Thoracic aorta (tissue), 2 donors: ENCODE measurements at regions not wholly inside any gene's neighbourhood (a gene's known extent, or its start where the extent isn't known, plus 50 kb on each side); places are given as distances from the start of the nearest gene placed in this dataset.

Source experiments
- ATAC-seq: fragments of 150-250 bp; one replicate; pipeline ENCODE4 v1.8.0; 2017; ENCODE audit warnings: low read depth; ENCODE audit not compliant: insufficient number of reproducible peaks, low FRiP score
- DNase-seq: peaks from one replicate; pipeline ENCODE4 v3.0.0-alpha.2; 2020; ENCODE audit warnings: low spot score
- H3K27ac ChIP-seq, 2 donors: fragments of 200-600 bp; sonication (generic); 1 replicate in 1 of 2; 2 replicates in 1 of 2; pipeline ENCODE4 v1.5.1; 2016; ENCODE audit warnings: mild to moderate bottlenecking in 2 of 2, moderate library complexity in 2 of 2
- H3K27me3 ChIP-seq: fragments of 200-600 bp; sonication (generic); replicated peaks from 2 replicates; pipeline ENCODE4 v1.6.0; 2016; ENCODE audit warnings: mild to moderate bottlenecking; ENCODE audit not compliant: insufficient read depth
- H3K36me3 ChIP-seq: fragments of 200-600 bp; sonication (generic); one replicate; pipeline ENCODE4 v1.5.1; 2016
- H3K4me1 ChIP-seq, 2 donors: fragments of 200-600 bp; sonication (generic); 1 replicate in 1 of 2; 2 replicates in 1 of 2; pipeline versions ENCODE4 v1.5.1 to v1.6.0; 2016; ENCODE audit warnings: low read depth in 2 of 2, mild to moderate bottlenecking in 1 of 2; ENCODE audit not compliant: control insufficient read depth in 1 of 2
- H3K4me3 ChIP-seq: fragments of 200-600 bp; sonication (generic); 2 replicates; pipeline ENCODE4 v1.5.1; 2016; ENCODE audit warnings: mild to moderate bottlenecking
- H3K9me3 ChIP-seq: fragments of 200-600 bp; sonication (generic); 2 replicates; pipeline ENCODE4 v1.5.1; 2016
- CTCF ChIP-seq: fragments of 200-600 bp; sonication (generic); IDR thresholded peaks from one replicate; pipeline ENCODE4 v1.5.1; 2019; ENCODE audit warnings: antibody characterized with exemption

- Histone ChIP-seq H3K27ac (no peak overlapping the region), H3K4me3 (no peak overlapping the region), H3K4me1 (no peaks in the 10 kb centered on the region), H3K36me3 (no peaks in the 10 kb centered on the region), H3K27me3 (no peaks in the 10 kb centered on the region), H3K9me3 (no peaks in the 10 kb centered on the region)
- ATAC-seq: no peak
- no peak for TF ChIP-seq CTCF
- no peak for DNase-seq
These were observed 893.4 kb downstream of the C6orf118 start for GRCh38 chr6:164415832-164416563.

- Histone ChIP-seq H3K27me3 (no peaks in the 10 kb centered on the region), H3K9me3 (no peaks in the 10 kb centered on the region), H3K4me3 (no peak overlapping the region), H3K4me1 (no peaks in the 10 kb centered on the region), H3K36me3 (no peaks in the 10 kb centered on the region), H3K27ac (no peak overlapping the region)
- DNase-seq (no peak), ATAC-seq (no peak)
- TF ChIP-seq CTCF: no peak
These were observed 894.7 kb downstream of the C6orf118 start for GRCh38 chr6:164414695-164415094.

GRCh38 chr6:164412566-164412965, 896.8 kb downstream of the C6orf118 start:
- Histone ChIP-seq H3K9me3 (no peaks in the 10 kb centered on the region), H3K4me3 (no peak overlapping the region), H3K27me3 (no peaks in the 10 kb centered on the region), H3K36me3 (no peaks in the 10 kb centered on the region), H3K4me1 (no peaks in the 10 kb centered on the region), H3K27ac (no peak overlapping the region)
- no peak for DNase-seq
- TF ChIP-seq CTCF: no peak
- ATAC-seq: no peak

GRCh38 chr6:164410017-164410416, 899.4 kb downstream of the C6orf118 start:
- Histone ChIP-seq H3K4me3 (no peak overlapping the region), H3K27me3 (no peaks in the 10 kb centered on the region), H3K36me3 (no peaks in the 10 kb centered on the region), H3K27ac (no peak overlapping the region), H3K9me3 (no peaks in the 10 kb centered on the region), H3K4me1 (no peaks in the 10 kb centered on the region)
- ATAC-seq (no peak), DNase-seq (no peak)
- TF ChIP-seq CTCF: no peak

GRCh38 chr6:164409309-164410009, 899.9 kb downstream of the C6orf118 start:
- ATAC-seq: peak; percentile 13
- Histone ChIP-seq H3K4me3 (no peak overlapping the region), H3K27me3 (no peaks in the 10 kb centered on the region), H3K36me3 (no peaks in the 10 kb centered on the region), H3K4me1 (no peaks in the 10 kb centered on the region), H3K27ac (no peak overlapping the region), H3K9me3 (no peaks in the 10 kb centered on the region)
- TF ChIP-seq CTCF: no peak
- DNase-seq: no peak
